ENCODE measurements at regions not wholly inside any gene's neighbourhood (a gene's known extent, or its start where the extent isn't known, plus 50 kb on each side); places are given as distances from the start of the nearest gene placed in this dataset.
"Not testable (repeated sequence)": the region's sequence is repeated elsewhere in the genome, so short reads cannot be mapped to it uniquely, and the experiment has no call there.

DNA sequence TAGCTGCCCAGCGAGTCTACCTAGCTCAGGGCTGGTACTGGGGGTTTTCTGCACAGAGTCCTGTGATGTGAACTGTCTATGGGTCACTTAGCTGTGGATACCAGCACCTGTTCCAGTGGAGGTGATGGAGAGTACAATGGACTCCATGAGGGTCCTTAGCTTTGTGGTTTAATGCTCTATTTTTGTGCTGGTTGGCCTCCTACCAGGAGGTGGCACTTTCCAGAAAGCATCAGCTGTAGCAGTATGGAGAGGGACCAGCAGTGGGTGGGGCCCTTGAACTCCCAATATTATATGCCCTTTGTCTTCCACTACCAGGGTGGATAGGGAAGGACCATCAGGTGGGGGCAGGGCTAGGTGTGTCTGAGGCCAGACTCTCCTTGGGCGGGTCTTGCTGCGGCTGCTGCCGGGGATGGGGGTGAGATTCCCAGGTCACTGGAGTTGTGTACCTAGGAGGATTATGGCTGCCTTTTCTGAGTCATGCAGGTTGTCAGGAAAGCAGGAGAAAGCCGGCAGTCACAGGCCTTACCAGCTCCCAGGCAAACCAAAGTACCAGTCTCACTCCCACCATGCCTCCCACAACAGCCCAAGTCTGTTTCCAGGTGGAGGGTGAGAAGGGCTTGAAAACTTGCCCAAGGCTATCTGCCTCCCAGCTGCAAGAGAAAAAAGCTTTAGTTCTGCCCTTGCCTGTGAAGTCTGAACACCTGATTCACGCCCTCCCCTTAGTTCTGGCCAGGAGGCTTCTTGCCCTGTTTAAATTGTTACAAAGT, 163.0 kb upstream of the NUDT4 start:
- in situ Hi-C loops (cut with HindIII; ENCODE audit: low sequenced_read_pairs), result no loop called here
- DNase-seq (ENCODE audit: low spot score), result no peak

DNA sequence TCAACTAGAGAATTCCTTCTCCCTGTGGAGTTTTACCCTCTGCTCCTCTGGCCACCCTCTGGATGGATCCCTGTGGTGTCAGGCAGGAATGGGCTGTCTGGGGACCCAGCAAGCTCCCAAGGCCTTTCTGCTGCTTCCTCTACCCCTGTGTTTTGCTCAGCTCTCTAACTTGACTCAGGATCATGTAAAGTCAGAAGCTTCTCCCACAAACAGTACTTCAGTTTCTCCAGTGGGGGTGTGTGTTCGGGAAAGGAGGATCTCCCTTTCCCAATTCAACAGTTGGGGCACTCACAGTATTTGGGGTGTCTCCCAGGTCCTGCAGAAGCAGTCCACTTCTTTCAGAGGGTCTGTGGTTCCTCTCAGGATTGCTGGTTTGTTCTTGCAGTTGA, 162.4 kb upstream of the NUDT4 start:
- in situ Hi-C loops (cut with HindIII; ENCODE audit: low sequenced_read_pairs), result no loop called here
- no peak for DNase-seq (ENCODE audit: low spot score)

DNA sequence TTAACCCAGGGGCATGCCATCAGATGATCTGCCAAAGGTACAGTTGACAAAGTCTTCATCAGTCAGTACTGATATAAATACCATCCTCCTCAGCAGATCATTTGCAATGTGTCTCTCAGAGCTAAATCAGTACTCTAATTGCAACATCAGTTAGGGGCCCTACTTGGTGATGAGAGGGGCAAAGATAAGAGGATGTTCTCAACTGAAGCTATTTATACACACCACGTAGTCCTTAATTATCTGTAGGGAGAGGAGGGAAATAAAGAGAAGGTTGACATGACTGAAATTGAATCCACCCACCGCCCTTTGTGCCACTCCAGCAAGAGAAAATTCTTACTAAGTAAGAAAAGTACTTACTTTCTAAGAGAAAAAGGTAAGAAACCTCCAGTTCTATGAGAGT, 157.8 kb upstream of the NUDT4 start:
- DNase-seq (ENCODE audit: low spot score), result no peak
- in situ Hi-C loops (cut with HindIII; ENCODE audit: low sequenced_read_pairs), result no loop called here

DNA sequence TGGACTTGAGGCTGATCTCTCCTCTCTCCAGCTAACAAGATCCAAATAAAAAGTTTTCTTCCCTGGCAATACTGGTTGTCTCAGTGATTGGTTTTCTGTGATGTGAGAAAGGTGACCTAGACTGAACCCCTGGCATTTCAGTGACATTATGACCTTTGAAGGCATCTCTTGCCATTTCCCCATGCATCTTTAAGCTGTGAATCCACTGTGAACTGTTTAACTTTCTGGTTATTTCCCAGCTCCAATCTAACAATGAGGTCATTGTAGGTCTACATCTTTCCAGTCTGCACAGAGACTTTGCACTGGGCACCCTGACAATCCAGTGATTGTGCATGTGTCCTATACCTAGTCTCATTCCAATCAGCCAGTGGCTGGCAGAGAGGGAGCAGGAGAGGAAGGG, 155.9 kb upstream of the NUDT4 start:
- in situ Hi-C loops (cut with HindIII; ENCODE audit: low sequenced_read_pairs), result no loop called here

DNA sequence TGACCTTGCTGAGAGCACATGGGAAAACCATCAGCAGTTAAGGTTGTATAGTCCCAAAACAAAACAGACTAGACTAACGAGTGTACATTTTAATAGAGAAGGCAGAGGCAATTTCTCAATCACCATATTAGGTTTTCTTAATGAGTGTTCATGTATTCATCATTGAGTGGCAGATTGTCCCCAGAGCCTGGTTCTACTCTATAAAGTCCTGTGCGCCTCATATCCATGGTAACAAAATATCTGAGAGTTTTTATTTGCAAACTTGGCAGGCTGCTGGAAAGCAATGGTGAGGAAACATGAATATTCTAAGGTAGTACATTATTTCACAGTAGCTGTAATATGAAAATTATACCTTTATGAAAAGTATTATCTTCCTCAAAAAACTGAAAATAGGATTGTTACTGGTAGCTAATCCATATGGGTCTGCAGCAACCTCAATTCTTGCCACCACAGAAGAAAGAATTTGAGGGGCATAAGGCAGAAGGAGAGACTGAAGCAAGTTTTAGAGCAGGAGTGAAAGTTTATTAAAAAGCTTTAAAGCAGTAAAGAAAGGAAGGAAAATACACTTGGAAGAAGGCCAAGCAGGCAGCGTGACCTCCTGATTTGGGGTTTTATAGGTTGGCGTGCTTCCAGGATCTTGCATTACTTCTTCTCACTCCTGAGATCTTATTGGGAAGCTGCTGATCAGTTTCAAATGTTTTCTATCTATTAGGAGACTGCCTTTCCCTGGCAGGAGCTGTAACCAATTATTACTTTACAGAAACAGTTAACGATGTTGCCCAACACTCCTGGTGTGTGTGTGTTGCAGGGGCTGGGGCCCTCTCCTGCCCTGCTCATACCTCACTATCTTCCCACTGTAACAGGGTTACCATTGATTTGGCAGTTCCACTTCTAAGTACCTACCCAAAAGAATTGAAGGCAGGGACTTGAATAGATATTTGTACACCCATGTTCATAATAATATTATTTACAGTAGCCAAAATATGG, 154.0 kb upstream of the NUDT4 start:
- in situ Hi-C loops (cut with HindIII; ENCODE audit: low sequenced_read_pairs), result no loop called here
- DNase-seq (ENCODE audit: low spot score), result no peak

More for the DNA sequence above, 155.9 kb upstream of the NUDT4 start:
- no peak for DNase-seq (ENCODE audit: low spot score)

DNA sequence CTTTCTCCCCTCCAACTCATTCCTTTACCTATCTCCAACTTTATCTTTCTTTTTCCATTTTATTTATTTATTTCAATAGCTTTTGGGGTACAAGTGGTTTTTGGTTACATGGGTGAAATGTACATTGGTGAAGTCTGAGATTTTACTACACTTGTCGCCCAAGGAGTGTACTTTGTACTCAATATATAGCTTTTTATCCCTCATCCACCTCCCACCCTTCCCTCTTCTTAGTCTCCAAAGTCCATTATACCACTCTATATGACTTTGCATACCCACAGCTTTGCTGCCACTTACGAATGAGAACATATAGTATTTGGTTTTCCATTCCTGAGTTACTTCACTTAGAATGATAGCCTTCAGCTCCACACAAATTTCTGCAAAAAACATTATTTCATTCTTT, 152.6 kb upstream of the NUDT4 start:
- DNase-seq (ENCODE audit: low spot score), result no peak
- in situ Hi-C loops (cut with HindIII; ENCODE audit: low sequenced_read_pairs), result no loop called here

DNA sequence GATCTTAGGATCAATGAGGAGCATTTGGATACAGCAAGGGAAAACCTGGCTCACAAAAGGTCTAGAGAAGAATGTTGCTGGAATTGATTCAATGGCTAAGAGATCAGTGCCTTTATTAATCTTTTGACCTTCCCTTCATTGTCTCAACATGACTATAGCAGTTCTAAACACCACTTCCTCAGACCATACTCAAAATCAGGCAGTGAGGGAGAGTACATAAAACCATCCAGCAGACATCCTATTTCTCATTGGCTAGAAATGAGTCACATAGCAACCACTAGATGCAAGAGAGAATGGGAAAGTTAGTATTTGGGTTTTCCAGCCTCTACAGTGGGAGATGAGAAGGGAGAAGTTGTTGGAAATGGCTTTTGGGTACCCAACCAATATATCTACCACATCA, 151.4 kb upstream of the NUDT4 start:
- in situ Hi-C loops (cut with HindIII; ENCODE audit: low sequenced_read_pairs), result no loop called here
- DNase-seq (ENCODE audit: low spot score), result no peak

DNA sequence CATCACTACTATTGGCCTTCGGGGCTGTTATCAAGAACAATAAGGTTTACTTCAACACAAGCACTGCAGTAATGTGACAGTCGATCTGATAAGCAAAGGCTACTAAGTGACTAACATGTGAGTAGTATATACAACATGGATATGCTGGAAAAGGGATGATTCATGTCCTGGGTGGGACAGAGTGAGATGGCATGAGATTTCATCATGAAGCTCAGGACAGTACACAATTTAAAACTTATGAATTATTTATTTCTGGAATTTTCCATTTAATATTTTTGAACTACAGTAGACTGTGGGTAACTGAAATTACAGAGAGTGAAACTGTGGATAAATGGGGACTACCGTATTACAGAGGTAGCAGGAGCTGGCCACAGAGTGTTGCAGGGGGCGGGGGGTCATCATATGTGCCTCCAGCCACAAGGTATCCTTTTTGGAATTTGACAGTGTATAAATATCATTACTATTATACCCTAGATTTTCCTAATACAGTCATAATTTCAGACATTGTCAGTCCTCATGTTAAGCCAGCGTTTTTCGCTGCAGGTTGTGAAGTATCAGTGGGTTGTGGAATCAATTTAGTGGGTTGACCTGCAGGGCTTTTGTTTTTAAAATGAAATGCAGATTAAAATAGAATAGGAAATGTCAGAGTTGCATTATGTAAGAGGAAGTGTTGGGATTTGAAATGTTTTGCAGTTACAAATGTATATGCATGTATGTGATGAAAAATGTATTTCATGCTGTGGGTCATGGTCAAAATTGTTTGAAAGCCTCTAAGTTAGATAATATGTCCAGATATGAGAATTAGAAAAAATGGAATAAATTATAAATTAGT, 148.0 kb upstream of the NUDT4 start:
- in situ Hi-C loops (cut with HindIII; ENCODE audit: low sequenced_read_pairs), result no loop called here
- DNase-seq (ENCODE audit: low spot score), result no peak

DNA sequence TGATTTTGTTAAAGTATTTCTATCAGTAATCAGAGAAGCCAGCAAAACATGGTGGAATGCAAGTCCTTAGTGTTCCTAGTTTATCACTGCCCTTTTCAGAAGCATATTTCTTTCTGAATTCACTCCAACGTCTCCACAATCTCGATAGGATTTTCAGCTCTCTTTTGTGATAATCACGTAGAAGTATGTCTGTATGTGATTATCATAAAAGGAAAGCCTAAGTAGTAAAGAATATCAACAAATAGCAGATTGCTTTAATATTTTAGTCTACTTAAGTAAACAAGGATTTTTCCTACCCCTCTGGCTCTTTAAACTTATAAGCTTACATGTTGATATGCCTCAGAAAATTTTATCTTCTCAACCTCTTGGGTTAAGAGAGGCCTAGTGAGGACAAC, 147.4 kb upstream of the NUDT4 start:
- DNase-seq (ENCODE audit: low spot score), result no peak
- in situ Hi-C loops (cut with HindIII; ENCODE audit: low sequenced_read_pairs), result no loop called here

DNA sequence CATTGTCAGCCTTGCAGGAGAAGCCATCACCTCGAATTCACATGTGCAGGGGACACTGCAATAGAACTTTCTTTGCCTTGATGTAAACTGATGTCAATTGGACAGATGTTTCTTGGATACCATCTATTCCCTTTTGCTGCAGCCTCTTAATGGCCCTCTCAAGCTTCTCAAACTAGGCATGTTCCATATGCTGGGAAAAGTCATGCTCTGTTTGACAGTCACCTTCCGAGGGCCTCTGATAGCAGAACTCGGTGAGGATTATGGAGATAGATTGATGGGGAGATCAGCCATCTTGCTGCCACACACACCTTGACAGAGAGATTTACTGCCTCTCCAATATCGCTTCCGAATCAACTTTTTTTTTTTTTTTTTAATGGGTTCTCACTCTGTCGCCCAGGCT, 145.8 kb upstream of the NUDT4 start:
- in situ Hi-C loops (cut with HindIII; ENCODE audit: low sequenced_read_pairs), result no loop called here
- no peak for DNase-seq (ENCODE audit: low spot score)

DNA sequence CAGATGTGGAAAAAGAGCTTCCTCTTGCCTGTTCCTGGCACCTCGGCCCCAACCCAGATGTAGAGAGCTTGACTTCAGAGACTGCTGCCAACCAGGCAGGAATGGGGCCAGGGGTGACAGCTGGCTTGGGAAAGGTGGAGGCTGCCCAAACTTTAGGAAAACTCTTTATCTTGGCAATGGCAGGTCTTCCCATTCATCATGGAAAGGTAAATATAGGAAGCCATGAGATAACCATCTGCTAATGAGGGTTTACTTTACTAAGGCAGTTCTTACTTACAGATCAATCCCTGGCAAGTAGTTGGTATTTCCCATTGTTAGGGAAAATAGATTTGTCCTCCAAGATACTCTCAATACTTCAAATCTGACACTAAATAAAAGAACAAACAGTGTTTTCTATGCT, 143.1 kb upstream of the NUDT4 start:
- in situ Hi-C loops (cut with HindIII; ENCODE audit: low sequenced_read_pairs), result no loop called here
- DNase-seq (ENCODE audit: low spot score), result no peak

DNA sequence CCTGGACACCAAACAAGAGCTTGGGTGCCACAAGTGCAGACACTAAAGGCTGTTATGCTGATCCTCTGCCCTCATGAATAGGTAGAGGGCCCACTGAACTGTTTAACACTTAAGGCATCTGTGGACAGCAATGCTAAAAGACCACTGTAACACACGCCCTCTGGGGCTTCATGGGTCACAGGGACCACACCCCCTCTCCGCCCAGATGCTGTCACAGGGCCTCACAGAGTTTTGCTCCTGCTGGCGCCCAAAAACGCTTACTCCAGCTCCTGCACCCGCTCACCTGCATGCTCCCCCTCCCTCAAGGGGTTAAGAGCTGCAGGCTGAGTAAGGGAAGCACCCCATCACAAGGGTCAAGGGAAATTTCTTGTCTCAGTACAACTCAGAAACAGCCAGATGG, 141.8 kb upstream of the NUDT4 start:
- in situ Hi-C loops (cut with HindIII; ENCODE audit: low sequenced_read_pairs), result no loop called here
- DNase-seq (ENCODE audit: low spot score), result no peak

DNA sequence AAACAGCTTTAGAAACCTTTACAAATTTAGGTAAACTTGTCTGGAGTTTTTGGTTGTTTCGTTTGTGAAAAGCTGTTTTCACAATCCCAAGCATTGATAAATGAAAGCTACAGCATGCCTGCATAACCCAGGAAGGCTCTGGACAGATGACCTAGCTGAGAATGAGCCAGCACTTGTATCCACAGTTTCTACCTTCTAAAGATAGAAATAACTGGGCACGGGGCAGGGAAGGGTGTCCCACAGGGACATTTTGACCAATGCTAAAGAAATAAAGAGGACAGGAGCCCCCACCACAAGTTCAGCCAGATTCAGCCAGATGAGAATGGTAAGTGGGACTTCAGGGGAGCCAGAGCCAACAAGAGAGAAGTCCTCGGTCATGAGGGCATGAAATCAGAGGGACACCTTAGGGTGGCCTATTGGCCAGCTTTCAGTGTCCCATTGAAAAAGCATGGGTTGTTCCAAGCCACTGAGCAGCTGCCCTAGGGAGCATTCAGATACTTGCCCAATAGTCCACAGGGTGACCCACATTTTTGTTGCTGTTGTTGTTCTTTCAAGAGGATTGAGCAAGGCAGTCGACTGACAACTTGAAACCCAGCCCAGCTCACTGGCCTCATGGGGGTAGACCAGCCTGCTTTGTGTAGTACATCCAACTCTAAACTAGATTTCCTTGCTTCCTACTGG, 140.3 kb upstream of the NUDT4 start:
- in situ Hi-C loops (cut with HindIII; ENCODE audit: low sequenced_read_pairs), result no loop called here
- no peak for DNase-seq (ENCODE audit: low spot score)

DNA sequence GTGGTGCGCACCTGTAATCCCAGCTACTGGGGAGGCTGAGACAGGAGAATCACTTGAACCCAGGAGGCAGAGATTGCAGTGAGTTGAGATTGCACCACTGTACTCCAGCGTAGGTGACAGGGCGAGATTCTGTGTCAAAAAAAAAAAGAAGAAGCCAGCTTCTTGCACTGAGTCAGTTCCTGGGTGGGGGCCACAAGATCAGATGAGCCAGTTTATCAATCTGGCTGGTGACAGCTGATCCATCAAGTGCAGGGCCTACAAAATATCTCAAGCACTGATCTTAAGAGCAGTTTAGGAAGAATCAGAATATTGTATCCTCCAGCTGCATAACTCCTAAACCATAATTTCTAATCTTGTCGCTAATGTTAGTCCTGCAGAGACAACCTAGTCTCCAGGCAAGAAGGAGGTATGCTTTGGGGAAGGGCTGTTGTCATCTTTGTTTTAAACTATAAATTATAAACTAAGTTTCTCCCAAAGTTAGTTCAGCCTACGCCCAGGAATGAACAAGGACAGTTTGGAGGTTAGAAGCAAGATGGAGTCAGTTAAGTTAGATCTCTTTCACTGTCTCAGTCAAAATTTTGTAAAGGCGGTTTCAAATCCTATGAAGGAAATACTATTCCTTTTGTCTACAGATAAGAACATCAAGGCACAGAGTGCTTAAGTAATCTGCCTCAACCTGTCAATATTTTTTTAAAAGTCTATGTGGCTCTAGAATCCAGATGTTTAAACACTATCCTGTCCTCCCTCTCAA, 139.0 kb upstream of the NUDT4 start:
- DNase-seq (ENCODE audit: low spot score); in situ Hi-C loops (cut with HindIII; ENCODE audit: low sequenced_read_pairs): not testable (repeated sequence)

DNA sequence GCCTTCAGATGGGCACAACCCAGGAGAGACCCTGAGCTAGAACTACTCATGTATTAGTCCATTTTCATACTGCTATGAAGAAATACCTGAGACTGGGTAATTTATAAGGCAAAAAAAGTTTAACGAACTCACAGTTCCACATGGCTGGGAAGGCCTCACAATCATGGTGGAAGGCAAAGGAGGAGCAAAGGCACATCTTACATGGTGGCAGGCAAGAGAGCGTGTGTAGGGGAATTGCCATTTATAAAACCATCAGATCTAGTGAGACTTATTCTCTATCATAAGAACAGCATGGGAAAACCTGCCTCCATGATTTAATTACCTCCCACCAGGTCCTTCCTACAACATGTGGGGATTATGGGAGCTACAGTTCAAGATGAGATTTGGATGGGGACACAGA, 137.9 kb upstream of the NUDT4 start:
- in situ Hi-C loops (cut with HindIII; ENCODE audit: low sequenced_read_pairs); DNase-seq (ENCODE audit: low spot score): not testable (repeated sequence)

DNA sequence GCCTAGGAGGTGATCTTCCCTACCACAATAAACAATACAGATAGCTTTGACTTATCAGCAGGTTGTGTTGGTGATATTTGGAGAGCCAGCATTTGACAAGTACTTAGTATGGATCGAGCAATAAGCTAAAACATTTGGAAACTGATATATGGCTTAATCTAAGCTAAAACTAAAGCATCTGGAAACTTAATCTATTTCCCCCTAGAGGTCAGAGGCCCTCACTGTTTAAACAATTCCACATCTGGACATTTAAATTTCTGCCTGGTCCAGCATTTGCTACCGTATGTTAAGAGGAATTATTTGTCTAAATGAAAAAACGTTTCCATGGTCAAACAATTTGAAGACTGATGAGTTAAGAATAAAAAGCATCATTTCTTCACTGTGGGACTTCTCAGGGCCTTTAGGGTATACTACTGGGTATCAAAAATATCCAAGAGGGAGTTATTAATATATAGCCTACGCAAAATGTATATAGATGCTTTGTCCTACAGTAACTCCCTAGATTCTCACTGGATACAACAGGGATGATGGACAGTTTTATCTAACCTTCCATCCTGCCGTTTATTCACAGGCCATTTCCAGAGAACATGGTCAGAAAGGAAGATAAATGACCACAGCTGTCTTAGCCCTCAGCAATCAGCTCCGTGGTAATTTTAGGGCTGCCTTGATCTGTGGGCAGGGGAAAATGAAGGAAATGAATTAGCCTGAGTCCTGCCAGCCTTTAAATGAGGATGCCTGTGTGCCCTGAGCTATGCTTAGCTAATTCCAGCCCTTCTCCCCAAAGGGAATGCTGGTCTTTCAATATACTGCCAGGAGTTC, 135.4 kb upstream of the NUDT4 start:
- DNase-seq (ENCODE audit: low spot score), result no peak
- in situ Hi-C loops (cut with HindIII; ENCODE audit: low sequenced_read_pairs), result no loop called here

DNA sequence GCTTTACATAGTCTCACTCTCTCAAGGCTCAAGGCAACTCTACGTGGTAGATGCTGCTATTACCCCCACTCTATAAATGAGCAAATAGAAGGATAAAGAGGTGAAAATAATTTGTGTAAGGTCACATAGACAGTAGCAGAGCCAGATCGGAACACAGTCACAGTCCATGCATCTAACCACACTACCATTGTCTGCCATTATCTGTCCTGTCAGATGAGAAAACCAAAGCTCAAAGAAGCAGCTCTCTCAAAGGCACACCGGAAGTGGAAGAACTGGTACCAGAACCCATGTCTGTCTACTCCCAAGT, 134.4 kb upstream of the NUDT4 start:
- no peak for DNase-seq (ENCODE audit: low spot score)
- in situ Hi-C loops (cut with HindIII; ENCODE audit: low sequenced_read_pairs), result no loop called here
